Caco-2 (cell line): ENCODE measurements at regions not wholly inside any gene's neighbourhood (a gene's known extent, or its start where the extent isn't known, plus 50 kb on each side); places are given as distances from the start of the nearest gene placed in this dataset.

Experiments
- BruUV-seq: library from RNA; stranded (reverse); fragments of 400-500 nt; replicated peaks from 2 replicates; lab custom pipeline; 2021; lab: Mats Ljungman, UMichigan
- CTCF ChIA-PET: fragments of 300-600 bp; sonication (Branson Sonifier 250); formaldehyde crosslinking; loops from one replicate; lab custom pipeline; 2022; ENCODE audit warnings: antibody characterized with exemption; lab: Charles Lee
- POLR2A ChIA-PET: fragments of 300-600 bp; sonication (Branson Sonifier 250); formaldehyde crosslinking; loops from one replicate; lab custom pipeline; 2022; ENCODE audit warnings: antibody characterized with exemption; lab: Charles Lee
- DNase-seq, 2 experiments: peaks; one replicate each; pipeline versions ENCODE4 v3.0.0 to v3.0.0-alpha.2; 2020 to 2022
- H3K27me3 ChIP-seq: replicated peaks from 2 replicates; pipeline ENCODE4 v1.6.0; 2011; ENCODE audit warnings: low read length; ENCODE audit not compliant: control insufficient read depth, insufficient read depth
- H3K36me3 ChIP-seq: 2 replicates; pipeline ENCODE4 v1.5.1; 2011; ENCODE audit warnings: low read length; ENCODE audit not compliant: control insufficient read depth, insufficient read depth
- H3K4me1 ChIP-seq: fragments of 250-450 bp; sonication (Bioruptor Pico); 2 replicates; pipeline ENCODE4 v1.5.1; 2020; ENCODE audit warnings: mild to moderate bottlenecking
- H3K4me3 ChIP-seq: 2 replicates; pipeline ENCODE4 v1.5.1; 2011; ENCODE audit warnings: low read depth, mild to moderate bottlenecking, control low read depth, low read length
- H3K9me3 ChIP-seq: fragments of 250-450 bp; sonication (Bioruptor Pico); 2 replicates; pipeline ENCODE4 v1.5.1; 2020; ENCODE audit warnings: mild to moderate bottlenecking, moderate library complexity
- H3K27ac Mint-ChIP-seq: one replicate; pipeline ENCODE4 v1.8.0; 2022; ENCODE audit warnings: mixed read lengths; ENCODE audit not compliant: unreplicated experiment
- H3K27me3 Mint-ChIP-seq: one replicate; pipeline ENCODE4 v1.8.0; 2022; ENCODE audit warnings: mixed read lengths; ENCODE audit not compliant: insufficient read depth, unreplicated experiment
- H3K36me3 Mint-ChIP-seq: one replicate; pipeline ENCODE4 v1.8.0; 2022; ENCODE audit warnings: mild to moderate bottlenecking, mixed read lengths; ENCODE audit not compliant: insufficient read depth, unreplicated experiment
- H3K4me1 Mint-ChIP-seq: one replicate; pipeline ENCODE4 v1.8.0; 2022; ENCODE audit warnings: low read depth, mixed read lengths; ENCODE audit not compliant: unreplicated experiment
- H3K4me3 Mint-ChIP-seq: one replicate; pipeline ENCODE4 v1.8.0; 2022; ENCODE audit warnings: mild to moderate bottlenecking, moderate library complexity, mixed read lengths; ENCODE audit not compliant: unreplicated experiment
- H3K9me3 Mint-ChIP-seq: one replicate; pipeline ENCODE4 v1.8.0; 2022; ENCODE audit warnings: mixed read lengths; ENCODE audit not compliant: unreplicated experiment
- intact Hi-C: fragments of 100-400 bp; cut with micrococcal nuclease; formaldehyde crosslinking; loops from one replicate; pipeline ENCODE4 v1.10.0; 2022; ENCODE audit not compliant: unreplicated experiment
- TF ChIP-seq, protein P1 (sequence below), 2 experiments: fragments of 200-600 bp in 1 of 2; IDR thresholded peaks; 1 replicate in 1 of 2; 2 replicates in 1 of 2; pipeline versions ENCODE4 v1.5.1 to v1.8.0; 2011 to 2022; ENCODE audit warnings: antibody characterized with exemption in 1 of 2, control low read depth in 1 of 2, inconsistent platforms in 1 of 2, low read depth in 1 of 2, low read length in 1 of 2, mild to moderate bottlenecking in 1 of 2, moderate library complexity in 1 of 2; ENCODE audit not compliant: insufficient read depth in 1 of 2, severe bottlenecking in 1 of 2, unreplicated experiment in 1 of 2

DNA sequence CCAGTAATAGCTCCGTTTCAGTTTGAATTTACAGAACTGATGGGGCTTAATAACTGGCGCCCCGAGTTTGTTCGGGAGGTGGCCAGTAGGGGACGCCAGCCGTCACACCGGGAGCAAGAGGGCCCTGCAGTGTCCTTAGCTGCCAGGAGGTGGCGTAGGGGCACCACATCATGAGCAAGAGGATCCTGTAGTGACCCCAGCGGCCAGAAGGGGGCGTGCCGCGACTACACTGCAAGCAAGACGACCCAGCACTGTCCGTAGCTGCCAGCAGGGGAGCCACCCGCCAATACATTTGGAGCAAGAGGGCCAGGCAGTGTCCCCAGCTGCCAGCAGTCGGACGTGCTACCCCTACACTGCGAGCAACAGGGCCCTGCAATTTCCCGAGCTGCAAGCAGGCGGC is 663.7 kb upstream of the B3GAT1 start:
- Histone ChIP-seq H3K27me3 (no peaks in the 10 kb centered on the region), H3K36me3 (no peaks in the 10 kb centered on the region), H3K9me3 (no peaks in the 10 kb centered on the region), H3K4me1 (no peaks in the 10 kb centered on the region), H3K4me3 (no peak overlapping the region)
- H3K9me3 Mint-ChIP-seq: peaks cover 9% of the 10 kb centered on the region
- peaks cover 7% of the 10 kb centered on the region for H3K4me1 Mint-ChIP-seq
- DNase-seq: peak; percentile 86
- ChIA-PET CTCF (interaction anchor here (0.6 kb wide), 2 partner anchors 803 to 863 kb away, joined by 3 to 4 read pairs; no protein-coding TSS in a partner anchor), POLR2A (no interaction called here)
- no peak overlapping the region for H3K4me3 Mint-ChIP-seq
- H3K36me3 Mint-ChIP-seq: no peaks in the 10 kb centered on the region
- TF ChIP-seq, protein P1, sequence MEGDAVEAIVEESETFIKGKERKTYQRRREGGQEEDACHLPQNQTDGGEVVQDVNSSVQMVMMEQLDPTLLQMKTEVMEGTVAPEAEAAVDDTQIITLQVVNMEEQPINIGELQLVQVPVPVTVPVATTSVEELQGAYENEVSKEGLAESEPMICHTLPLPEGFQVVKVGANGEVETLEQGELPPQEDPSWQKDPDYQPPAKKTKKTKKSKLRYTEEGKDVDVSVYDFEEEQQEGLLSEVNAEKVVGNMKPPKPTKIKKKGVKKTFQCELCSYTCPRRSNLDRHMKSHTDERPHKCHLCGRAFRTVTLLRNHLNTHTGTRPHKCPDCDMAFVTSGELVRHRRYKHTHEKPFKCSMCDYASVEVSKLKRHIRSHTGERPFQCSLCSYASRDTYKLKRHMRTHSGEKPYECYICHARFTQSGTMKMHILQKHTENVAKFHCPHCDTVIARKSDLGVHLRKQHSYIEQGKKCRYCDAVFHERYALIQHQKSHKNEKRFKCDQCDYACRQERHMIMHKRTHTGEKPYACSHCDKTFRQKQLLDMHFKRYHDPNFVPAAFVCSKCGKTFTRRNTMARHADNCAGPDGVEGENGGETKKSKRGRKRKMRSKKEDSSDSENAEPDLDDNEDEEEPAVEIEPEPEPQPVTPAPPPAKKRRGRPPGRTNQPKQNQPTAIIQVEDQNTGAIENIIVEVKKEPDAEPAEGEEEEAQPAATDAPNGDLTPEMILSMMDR (IDR thresholded peaks at IDR 0.05; ENCODE audit: insufficient read depth in 1 of 2, low read depth in 1 of 2, low read length in 1 of 2, severe bottlenecking in 1 of 2, unreplicated experiment in 1 of 2): peak; percentile 66 to 89
- intact Hi-C loops: no loop called here
- H3K27me3 Mint-ChIP-seq: no peaks in the 10 kb centered on the region
- no TSS peak for BruUV-seq
- H3K27ac Mint-ChIP-seq: no peak overlapping the region

DNA sequence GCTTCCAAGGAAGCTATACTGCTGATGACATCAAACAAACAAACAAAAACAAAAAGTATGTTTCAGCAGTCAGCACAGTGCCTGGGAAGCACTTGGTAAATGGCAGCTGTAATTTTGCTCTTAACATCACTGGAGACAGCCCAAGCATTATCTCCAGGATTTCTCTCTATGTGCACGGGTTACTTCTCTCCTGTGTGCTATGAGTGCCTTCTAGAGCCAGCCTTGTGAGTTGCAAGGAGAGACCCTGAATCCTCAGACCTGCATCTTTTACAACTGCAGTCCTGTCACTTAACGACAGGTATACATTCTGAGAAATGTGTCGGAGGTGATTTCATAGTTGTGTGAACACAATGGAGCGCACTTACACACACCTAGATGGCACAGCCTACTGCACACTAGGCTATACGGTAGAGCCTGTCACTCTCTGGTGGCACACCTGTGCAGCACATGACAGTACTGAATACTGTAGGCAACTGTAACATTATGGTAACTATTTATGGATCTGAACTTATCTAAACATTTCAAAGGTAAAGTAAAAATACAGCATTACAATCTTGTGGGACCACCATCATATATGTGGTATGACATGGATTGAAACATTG is 662.5 kb upstream of the B3GAT1 start:
- CTCF ChIA-PET: interaction anchor here (0.6 to 1.1 kb wide), 4 partner anchors 28 to 462 kb away, joined by 3 to 6 read pairs (median 4); no protein-coding TSS in a partner anchor

DNA sequence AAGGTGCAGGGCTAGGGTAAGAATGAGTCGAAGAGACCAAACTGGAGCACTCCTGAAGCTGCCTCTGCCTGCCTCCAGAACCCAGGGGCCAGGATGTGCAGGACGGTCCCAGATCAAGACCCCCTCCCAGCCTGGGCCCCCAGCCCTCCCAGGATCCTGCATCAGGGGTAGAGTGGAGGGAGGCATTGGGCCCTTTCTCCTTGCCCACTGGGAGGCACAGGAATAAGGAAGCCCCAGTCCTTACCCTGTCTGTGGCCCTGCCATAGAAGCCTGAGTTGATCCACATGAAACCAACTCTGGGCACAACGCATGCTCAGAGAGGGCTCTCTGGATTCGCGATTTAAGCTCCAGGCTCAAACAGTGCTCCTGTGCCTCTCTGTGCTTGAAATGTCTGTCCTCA is 661.8 kb upstream of the B3GAT1 start:
- Mint-ChIP-seq H3K27me3 (no peaks in the 10 kb centered on the region), H3K4me3 (no peak overlapping the region), H3K4me1 (peaks cover 16% of the 10 kb centered on the region), H3K27ac (no peak overlapping the region), H3K36me3 (no peaks in the 10 kb centered on the region), H3K9me3 (peaks cover 22% of the 10 kb centered on the region)
- BruUV-seq: no TSS peak
- no peak overlapping the region for H3K4me3 ChIP-seq
- no peaks in the 10 kb centered on the region for H3K36me3 ChIP-seq
- no peaks in the 10 kb centered on the region for H3K9me3 ChIP-seq
- H3K27me3 ChIP-seq: no peaks in the 10 kb centered on the region
- TF ChIP-seq, protein P1 (IDR thresholded peaks at IDR 0.05; ENCODE audit: insufficient read depth in 1 of 2, low read depth in 1 of 2, low read length in 1 of 2, severe bottlenecking in 1 of 2, unreplicated experiment in 1 of 2): no peak
- ChIA-PET CTCF (interaction anchor here (0.6 to 1.1 kb wide), 4 partner anchors 27 to 461 kb away, joined by 3 to 6 read pairs (median 4); no protein-coding TSS in a partner anchor), POLR2A (no interaction called here)
- DNase-seq: no peak
- H3K4me1 ChIP-seq: peaks cover 11% of the 10 kb centered on the region; the same call in 1 of the 2 replicates
- intact Hi-C loops: no loop called here

More for the DNA sequence above, 662.5 kb upstream of the B3GAT1 start:
- no TSS peak for BruUV-seq
- intact Hi-C loops: no loop called here
- no peaks in the 10 kb centered on the region for H3K27me3 Mint-ChIP-seq
- peak; percentile 63 to 68 for DNase-seq
- Histone ChIP-seq H3K9me3 (no peaks in the 10 kb centered on the region), H3K4me3 (no peak overlapping the region), H3K27me3 (no peaks in the 10 kb centered on the region), H3K36me3 (no peaks in the 10 kb centered on the region), H3K4me1 (peaks cover 8% of the 10 kb centered on the region; the same call in 1 of the 2 replicates)
- TF ChIP-seq, protein P1 (IDR thresholded peaks at IDR 0.05; ENCODE audit: insufficient read depth in 1 of 2, low read depth in 1 of 2, low read length in 1 of 2, severe bottlenecking in 1 of 2, unreplicated experiment in 1 of 2): peak; percentile 58 to 92
- H3K27ac Mint-ChIP-seq: no peak overlapping the region
- H3K9me3 Mint-ChIP-seq: peaks cover 21% of the 10 kb centered on the region
- H3K36me3 Mint-ChIP-seq: no peaks in the 10 kb centered on the region
- peaks cover 16% of the 10 kb centered on the region for H3K4me1 Mint-ChIP-seq
- no peak overlapping the region for H3K4me3 Mint-ChIP-seq
- POLR2A ChIA-PET: no interaction called here
